Activated CD8-positive, alpha-beta memory T cell treated with anti-CD3 and anti-CD28 coated beads, Interleukin-2, amount 50 U/mL, for 4 hours (primary cell): ENCODE measurements at regions not wholly inside any gene's neighbourhood (a gene's known extent, or its start where the extent isn't known, plus 50 kb on each side); places are given as distances from the start of the nearest gene placed in this dataset.
A peak's percentile ranks its signal among the peaks of the same experiment; 100 is the strongest.

ENCODE experiments used
- DNase-seq: peaks from one replicate; pipeline ENCODE4 v3.0.0-alpha.2; 2020

DNA sequence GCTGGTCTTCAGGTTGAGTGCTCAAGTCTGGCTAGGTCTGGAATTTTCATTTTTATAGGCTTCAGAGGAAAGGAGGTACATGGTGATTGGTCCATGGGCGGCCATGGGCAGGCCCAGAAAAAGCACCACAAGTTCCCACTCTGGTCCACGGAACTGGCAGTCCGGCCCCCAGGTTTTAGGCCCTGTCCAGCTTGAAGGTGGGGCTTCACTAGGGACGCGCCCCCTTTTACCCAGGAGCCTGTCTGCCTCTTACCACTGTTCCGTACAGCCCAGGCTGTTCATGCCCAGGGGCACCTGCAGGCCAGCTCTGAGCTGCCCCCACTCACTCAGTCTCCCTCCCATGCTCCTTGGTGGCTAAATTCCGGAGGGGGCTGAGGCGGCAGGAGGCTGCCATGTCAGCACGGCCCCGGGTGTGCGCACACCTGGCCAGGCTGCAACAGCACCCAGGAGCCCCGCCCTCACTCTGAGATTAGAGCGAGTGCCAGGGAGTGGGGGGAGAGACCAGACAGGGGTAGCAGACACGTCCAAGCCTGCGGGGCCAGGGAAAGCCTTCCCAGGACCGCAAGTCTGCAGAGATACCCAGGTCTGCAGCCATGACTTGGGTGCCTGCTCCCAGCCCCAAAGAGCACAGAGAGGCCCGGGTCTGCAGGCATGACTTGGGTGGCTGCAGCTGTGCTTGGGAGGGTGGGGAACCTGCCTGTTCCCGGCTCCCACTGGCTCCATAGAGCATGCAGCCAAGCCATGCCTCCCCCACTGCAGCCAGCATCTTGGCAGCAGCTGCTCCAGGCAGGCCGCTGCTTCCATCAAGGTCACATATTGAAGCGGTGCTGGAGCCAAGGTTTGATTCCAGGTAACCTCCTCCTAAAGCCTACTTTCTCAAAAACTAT, 390.2 kb upstream of the SGCD start:
- no peak for DNase-seq

DNA sequence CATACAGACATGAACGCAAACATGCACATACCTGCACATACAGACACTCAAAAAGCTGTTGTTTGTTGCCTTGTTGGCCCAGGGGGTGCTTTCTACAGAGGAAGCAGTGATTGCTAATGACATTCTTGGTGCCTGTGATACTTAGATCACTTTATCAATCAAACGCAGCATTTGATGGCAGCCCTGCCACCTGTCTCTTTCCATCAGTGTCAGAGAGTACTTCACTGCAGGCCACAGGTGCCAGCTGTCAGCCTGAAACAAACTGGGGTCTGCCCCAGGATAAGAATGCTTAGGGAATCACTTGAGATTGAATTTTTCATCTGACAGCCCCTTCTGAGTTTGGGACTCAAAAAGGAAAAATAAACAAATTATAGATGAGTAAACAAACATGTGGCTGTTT, 388.9 kb upstream of the SGCD start:
- DNase-seq, result no peak

DNA sequence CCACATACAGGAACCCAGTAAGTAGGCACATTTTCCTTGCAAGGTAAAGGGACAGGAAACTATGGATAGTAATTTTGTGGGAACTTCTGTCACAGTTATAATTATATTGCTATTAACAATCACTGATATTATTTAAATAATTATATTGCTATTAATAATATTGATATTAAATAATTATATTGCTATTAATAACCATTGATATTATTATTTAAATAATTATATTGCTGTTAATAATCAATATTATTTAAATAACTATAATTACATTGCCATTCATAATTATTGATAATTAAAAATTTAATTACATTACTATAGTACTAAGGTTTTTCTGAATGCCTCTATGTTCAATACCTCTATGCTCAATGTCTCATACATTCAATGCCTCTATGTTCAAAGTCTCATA, 385.6 kb upstream of the SGCD start:
- no peak for DNase-seq

DNA sequence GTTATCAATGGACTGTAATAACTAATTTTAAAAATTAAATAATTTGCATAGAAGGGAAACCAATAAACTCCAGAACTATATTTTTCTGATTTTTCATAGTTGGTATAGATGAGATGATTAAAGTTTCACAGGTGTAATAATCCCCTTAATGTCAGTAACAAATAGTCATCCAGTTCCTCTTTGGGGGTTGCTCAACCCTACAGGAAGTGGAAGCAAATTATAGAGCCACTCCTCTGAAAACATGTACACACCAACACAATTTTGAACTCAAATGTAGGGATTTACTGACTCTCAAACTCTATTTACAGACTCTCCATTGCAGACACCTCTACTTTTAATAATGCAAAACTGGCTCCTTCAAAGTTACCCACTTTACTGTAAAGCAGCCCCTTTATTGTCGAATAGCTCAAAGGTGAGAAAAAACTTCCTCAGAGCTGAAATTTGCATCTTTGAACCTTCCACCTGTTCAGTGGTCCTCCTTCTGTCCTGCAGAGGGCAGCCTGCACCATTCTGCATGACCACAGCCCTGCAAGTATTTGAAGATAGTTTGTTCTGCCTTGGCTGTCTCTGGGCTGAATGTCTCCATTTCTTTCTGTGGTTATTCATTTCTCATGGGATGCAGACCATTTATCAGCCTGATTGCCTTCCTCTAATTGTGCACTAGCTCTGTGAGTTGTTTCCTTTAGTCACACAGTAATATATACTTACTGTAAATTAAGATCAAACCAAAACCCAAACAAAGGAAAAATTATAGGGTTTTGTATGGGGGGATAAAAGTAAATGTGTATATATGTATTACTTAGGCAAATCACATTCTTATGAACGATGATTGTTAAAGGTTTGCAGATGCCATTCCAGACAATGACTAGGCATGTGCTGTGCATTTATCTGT, 383.2 kb upstream of the SGCD start:
- peak; percentile 17 for DNase-seq

DNA sequence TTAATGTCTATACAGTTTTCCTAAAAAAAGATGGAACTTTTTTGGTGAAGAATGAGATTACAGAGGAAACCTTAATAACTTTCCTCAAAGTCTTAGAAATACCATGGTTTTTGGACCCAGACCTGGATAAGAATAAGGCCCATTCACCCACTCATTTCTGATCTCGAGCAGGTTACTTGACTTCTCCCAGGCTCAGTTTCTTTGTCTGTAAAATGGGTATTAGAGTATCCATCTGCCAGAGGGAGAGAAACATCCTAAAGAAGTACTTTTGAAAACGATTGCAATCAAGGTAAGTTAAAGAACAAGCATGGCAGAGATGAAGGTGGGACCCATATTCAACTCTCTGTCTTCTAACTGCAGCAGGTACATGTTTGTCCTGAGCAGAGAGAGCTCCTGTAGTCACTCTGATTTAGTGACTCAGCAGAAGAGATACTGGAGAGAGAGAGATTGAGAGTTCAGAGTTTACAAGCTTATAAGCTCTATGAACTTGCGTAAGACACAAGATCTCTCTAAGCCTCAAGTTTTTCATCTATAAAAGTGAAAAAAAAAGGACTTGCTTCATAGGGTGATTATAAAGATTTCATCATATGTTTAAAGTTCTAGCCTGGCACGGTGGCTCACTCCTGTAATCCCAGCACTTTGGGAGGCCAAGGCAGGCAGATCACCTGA, 379.4 kb upstream of the SGCD start:
- DNase-seq, result no peak

DNA sequence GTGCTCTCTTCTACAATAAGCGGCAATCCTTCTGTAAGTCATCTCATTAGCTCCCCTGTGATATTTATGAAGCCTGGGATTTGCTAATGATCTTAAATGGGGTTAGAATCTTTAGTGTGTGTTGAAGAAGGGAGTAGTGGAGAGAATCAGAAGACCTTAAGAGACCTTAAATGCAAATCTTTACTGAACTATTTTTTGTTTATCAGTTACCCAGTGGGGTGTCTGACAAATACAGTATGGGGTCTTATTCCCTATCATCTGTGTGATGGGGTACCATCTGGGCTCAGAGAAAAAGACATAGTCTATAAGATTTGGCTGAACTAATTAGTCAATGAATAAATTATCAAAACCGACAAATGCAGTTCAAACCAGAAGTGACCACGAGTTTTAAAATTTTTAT, 378.4 kb upstream of the SGCD start:
- no peak for DNase-seq

DNA sequence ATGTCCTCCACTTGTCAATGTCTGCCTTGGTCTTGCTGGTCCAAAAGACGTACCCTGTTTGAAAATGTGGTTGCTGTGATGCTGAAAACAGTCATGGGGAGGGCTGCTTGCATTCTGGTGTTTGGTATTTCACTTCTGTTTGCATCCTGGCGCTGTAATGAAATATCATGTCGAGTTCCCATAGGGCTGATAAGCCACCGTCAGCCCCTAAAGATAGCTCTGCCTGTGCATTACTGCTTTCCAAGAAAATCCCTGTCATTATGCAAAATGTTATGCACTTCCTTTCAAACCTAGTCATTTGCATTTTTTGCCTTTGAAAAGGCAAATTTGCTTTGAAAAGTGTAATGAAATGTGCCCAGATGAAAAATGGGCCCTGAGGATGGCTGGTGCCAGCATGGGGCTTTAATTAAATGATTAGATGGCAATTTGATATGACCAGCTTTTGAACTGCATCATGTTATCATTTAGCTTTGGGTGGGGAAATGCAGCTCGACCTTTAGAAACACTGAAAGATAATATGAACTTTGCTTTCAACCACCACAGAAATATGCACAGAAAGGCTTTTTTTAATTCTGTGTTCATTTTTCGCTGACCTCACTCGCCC, 374.4 kb upstream of the SGCD start:
- DNase-seq, result no peak

DNA sequence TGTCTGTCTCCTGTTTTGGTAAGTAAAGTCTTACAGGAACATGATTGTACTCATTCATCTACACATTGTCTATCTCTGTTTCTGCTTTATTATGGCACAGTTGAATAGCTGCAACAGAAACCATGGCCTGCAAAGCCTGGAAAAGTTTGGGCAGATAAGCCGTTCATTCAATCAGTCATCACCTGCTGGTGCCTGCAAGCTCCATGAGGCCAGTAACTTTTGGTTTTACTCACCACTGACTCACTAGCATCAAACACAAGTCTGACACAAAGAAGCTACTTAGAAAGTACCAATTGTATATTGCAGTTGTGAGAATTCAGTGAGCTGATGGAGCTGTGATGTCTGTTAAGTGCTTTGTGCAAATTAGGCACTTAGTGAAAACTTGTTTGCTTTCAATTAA, 373.6 kb upstream of the SGCD start:
- no peak for DNase-seq

DNA sequence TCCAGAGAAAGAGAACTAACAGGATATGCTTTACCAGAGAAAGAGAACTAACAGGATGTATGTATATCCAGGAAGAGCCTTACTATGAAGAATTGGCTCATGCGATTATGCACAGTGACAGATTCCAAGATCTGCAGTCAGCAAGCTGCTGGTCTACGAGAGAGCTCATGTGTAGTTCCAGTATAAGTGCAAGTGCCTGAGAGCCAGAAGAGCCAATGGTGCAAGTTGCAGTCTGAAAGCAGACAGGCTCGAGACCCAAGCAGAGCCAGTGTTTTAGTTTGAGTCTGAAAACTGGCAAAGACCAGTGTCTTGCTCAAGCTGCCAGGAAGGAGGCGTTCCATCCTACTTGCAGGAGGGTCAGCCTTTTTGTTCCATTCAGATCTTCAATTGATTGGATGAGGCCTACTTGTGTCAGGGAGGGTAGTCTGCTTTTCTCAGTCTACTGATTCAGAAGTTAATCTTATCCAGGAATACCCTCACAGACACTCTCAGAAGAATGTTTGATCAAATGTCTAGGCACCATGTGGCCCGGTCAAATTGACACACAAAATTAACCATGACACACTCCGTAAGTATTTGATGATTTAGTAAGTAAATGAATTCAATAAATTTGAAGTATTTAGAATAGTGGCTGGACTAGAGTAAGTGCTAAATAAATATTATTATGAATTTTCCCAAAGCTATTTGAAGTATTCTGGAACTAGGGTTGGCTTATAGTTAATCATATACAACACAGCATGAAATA, 372.1 kb upstream of the SGCD start:
- no peak for DNase-seq

DNA sequence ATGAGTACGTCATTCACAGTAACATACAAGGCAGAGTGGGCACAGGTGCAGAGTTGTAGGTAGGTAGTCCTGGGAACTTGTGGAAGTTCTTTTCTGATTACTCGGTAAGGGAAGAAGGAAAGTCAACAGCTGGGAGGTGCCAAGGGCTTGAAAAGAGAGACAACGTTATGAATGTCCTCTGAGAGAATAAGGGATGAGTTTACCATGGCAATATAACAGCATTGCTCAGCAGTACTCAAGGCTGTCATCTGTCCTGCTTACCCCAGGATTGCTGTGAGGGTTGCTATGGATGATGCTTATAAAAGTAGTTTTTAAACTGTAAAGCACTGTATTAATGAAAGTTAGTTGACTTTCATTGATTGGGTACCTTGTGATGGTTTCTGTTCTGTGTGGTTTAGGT, 369.1 kb upstream of the SGCD start:
- no peak for DNase-seq

DNA sequence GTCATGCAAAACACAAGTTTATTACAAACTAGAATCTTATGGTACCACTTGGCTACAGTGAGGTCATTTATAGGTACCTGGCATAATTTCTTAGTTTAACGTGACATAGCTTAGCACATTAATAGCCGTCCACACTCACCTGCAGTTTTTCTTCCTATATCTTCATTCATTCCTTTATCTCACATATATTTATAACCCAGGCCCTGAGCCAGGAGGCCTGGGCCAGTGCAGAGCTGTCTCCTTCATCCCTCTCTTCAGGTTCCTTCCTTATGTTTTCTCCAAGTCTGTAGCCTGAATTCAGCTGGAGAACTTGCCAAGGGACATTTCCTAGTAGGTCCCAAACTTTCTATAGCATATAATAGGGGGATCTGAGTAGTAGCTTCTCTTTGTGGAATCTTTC, 367.9 kb upstream of the SGCD start:
- no peak for DNase-seq

DNA sequence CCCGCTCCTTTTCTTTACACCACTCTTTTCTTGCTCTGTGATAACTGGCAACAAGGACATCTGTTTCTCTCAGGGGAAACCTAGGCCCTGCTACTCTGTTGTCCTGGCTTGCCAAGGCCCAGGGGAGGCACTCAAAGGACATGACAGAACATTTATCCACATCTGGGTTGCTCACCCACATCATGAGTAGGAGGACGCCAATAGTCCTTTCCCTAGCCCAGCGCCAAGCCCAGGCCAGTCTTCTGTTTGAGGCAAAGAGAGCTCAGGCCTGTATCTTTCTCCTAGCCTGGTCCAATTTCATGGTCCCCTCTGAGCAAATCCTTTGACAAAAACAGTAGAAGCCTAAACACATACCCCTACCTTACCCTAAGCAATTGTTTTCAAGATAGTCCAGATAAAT, 366.8 kb upstream of the SGCD start:
- DNase-seq, result no peak

DNA sequence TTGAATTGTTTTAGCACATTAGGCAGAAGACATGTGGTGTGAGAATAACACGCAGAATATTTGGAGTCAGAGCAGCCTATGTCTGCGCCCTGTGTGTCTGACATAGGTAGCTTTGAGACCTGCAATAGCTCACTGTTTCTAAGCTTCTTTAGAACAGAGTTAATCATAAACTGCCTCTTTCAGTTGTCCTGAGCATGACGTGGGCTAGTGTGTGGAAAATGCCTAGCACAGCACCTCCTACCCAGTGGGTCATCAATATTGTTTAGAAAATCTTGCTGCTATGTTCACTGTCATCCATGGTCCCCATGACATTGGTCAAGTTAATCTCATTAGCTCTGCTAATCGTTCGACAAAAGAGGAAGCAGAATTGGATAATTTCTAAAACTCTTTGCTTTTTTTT, 357.4 kb upstream of the SGCD start:
- DNase-seq, result no peak

DNA sequence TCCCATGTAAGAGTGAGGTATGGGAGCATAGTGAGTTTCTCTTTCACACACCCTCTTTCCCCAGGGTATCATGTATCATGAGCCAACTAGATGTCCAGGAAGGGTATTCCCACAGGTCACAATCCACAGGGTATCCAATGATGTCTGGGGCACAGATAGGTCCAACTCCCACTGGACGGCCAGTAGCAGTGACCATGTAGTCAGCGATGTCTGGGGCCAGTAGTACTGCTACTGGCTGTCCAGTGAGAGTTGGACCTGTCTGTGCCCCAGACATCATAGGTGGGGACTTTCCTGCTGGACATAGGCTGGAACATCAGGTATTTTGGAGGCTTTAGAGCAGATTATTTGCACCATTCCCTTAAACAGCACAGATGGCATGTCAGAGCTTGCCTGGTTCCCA, 352.6 kb upstream of the SGCD start:
- no peak for DNase-seq

DNA sequence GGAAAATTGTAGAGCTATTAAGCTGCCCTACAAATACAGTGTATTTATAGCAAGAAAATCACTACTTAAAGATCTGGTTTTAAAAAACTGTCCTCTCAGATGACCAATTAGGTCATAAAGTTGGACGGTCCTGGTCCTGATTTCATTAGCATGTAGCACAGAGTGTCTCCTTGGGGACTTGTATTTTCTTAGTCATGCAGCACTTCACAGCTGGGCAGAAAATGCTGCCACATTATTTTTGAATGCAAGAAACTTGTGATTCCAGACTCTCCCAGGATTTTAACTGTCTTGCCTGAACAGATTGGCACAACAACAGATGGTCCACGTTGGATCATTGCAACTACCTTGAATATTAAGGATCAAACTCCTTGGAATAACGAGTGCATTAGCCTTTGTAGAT, 348.1 kb upstream of the SGCD start:
- no peak for DNase-seq

DNA sequence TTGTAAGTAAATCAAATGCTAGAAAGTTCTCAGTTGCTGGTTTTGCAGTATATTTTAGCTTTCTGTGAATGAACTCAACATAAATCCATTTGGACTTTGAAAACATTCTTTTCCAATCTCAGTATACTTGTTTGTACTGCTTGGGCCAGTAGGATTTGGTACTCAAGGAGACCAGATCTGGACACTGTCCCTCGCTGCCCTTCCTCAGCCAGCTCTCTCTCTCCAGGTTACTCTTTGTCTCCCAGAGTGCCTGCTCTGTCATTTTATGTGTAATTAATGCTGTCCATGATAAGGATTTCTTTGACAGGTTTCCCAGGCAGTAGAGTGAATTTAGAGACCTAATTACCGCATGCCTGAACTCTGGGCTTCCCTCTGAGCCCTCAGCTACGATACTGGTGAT, 344.6 kb upstream of the SGCD start:
- DNase-seq, result no peak

DNA sequence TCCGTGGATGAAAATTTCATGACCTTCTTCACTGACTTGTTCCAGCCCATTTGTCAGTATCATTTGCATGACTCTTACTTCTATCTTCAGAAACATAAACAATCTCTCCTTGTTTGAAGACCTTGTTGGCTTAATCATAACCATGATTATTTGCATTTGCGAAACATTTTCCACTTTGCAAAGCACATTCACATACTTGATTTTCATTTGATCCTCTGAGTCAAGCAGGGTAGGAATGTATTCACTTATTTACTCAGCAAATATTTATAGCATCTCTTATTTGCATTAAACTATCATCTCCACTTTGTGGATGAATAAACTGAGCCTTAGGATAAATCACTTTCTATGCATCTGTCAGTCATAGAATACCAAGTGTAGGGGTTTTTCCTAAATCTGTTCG, 343.0 kb upstream of the SGCD start:
- no peak for DNase-seq

DNA sequence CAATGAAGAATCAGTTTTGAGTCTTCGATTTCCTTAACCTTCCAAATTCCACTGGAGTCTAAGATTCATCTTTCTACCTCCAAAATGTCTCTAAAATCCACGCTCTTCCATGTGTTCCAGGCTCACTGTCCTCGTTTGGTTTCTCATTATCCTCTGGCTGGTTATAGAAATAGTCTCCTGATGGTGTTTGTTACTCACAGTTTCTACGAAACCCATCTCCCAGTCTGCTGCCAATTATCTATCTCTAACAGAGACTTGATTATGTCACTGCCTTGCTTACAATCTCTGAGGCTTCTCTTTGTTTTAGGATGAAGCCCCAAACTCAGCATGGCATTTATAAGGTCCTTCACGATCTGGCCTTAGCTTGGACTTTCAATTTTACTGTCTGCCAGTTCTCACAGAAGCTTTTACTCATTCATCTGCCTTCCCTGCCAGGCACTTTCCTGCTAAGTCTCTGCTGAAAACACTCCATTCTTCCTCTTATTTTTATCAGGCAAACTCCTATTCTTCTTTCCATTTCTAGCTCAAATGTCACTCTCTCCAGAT, 339.6 kb upstream of the SGCD start:
- no peak for DNase-seq

DNA sequence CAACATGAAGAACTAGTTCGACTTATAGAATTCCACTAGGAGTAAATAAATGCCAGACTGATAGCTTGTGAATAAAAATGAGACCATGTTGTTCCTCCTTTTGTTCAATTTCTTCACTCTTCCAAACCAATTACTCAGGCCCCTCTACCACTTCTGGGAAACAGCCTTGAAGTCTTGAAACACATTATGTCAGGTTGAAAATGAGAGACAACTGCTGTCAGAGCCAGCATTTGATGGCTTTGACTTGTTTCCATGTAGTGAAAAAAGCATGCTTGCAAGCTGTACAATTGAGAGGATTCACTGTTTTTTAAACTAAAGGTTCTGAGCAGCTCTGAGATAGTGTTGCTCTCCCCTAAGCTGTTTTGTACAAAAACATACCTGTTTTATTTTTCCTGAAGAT, 337.1 kb upstream of the SGCD start:
- DNase-seq, result no peak

DNA sequence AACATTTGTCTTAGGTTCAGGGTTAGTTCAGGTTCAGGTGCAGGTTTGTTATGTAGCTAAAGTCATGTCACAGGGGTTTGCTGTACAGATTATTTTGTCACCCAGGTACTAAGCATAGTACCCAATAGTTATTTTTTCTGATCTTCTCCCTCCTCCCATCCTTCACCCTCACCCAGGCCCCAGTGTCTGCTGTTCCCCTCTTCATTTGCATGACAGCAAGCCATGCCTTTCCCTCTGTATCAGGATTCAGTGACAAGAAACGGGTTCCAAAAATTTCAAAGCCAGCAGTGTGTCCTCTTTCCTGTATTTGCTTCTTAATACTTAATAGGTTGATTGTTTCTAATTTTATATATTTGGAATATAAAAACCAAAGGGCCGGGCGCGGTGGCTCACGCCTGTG, 330.8 kb upstream of the SGCD start:
- no peak for DNase-seq

DNA sequence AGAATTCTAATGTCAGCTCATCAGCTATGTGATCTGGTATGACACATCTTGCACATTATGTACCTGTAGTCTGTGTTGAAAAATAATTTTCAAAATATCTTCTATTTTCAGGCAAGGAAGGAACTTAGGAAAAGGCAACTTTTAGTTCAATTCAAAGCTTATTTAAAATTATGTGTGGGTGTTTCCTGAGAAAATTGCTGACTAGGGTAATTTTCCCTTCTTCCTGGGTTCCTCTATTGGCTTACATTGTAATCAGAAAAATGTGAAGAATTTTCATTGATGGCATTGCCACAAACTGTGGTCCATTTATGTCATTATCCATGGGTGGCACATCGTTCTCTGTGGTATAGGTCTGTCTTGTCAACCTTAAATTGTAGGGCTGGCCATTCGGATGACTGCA, 328.7 kb upstream of the SGCD start:
- DNase-seq, result no peak

DNA sequence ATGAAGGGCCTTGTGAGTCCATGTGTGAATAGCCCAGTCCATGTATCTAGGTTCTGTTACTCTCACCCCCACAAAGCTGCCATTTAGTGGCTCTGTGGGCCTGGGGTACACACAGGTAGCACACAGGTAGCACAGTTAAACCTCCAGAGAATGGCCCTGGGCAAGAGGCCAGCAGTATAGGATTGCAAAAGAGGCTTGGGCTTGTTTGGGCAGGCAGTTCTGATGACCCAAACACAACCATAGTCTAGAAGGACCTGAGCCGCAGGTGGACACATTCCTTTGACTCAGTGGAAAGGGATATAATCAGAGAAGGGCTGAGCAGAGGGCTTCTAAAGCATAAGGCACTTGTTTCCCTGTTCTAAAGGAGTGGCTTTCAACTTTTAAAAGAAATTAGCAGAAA, 326.8 kb upstream of the SGCD start:
- DNase-seq, result no peak
